ENCODE measurements at regions not wholly inside any gene's neighbourhood (a gene's known extent, or its start where the extent isn't known, plus 50 kb on each side); places are given as distances from the start of the nearest gene placed in this dataset.
A peak's percentile ranks its signal among the peaks of the same experiment; 100 is the strongest.

GRCh38 chr1:25107643-25108010, 124.7 kb downstream of the SYF2 start:
- intact Hi-C loops (cut with micrococcal nuclease) (no loop called here), dilution Hi-C loops (cut with HindIII; ENCODE audit: low sequenced_read_pairs, unreplicated experiment) (no loop called here), in situ Hi-C loops (cut with MboI; ENCODE audit: low sequenced_read_pairs) (no loop called here)
- Histone ChIP-seq H4K5ac (ENCODE audit: low read depth, low read length) (peak overlapping the region; percentile 30; the same call in 1 of the 2 replicates), H3K14ac (replicated peaks; ENCODE audit: low read depth, low read length) (0 out of 2 replicates have a peak overlapping the region, but pooled peaks have one; percentile 66), H3K4ac (ENCODE audit: low read depth, low read length) (no peak overlapping the region), H3K9me1 (ENCODE audit: insufficient read depth, low read length) (peaks cover 3% of the 10 kb centered on the region; the same call in 1 of the 2 replicates), H2BK120ac (ENCODE audit: low read depth, low read length) (no peak overlapping the region), H3K23ac (ENCODE audit: low read depth, low read length) (no peak overlapping the region), H3K79me1 (ENCODE audit: low read depth in 1 of 2, low read length in 2 of 2) (no peaks in the 10 kb centered on the region), H4K20me1 (ENCODE audit: insufficient read depth, low read length) (no peaks in the 10 kb centered on the region), H3K4me1 (ENCODE audit: control insufficient read depth, insufficient read depth, low read length) (0 out of 2 replicates have a peak, but pooled peaks cover 2% of the 10 kb centered on the region), H3K18ac (ENCODE audit: low read depth, low read length) (no peak overlapping the region), H2AK5ac (ENCODE audit: low read depth, low read length) (peak overlapping the region; percentile 18; the same call in 1 of the 2 replicates), H2BK5ac (ENCODE audit: low read depth, low read length, poor library complexity, severe bottlenecking) (no peak overlapping the region), H2AFZ (replicated peaks; ENCODE audit: low read length, poor library complexity) (peak overlapping the region; percentile 43), H3K27me3 (ENCODE audit: control insufficient read depth, insufficient read depth, low read length) (peaks cover 43% of the 10 kb centered on the region), H2BK20ac (ENCODE audit: low read depth, low read length) (no peak overlapping the region), H3K9me3 (ENCODE audit: control insufficient read depth, insufficient read depth, low read length) (peaks cover 6% of the 10 kb centered on the region), H2BK15ac (ENCODE audit: low read depth, low read length) (no peak overlapping the region), H3K27ac (ENCODE audit: insufficient read depth, low read length) (no peak overlapping the region), H3K4me2 (ENCODE audit: low read depth, low read length) (no peak overlapping the region), H2AK9ac (replicated peaks; ENCODE audit: low read depth, low read length, poor library complexity) (no peak overlapping the region), H3K56ac (ENCODE audit: extremely low read depth, insufficient read depth, low read length) (no peak overlapping the region), H3K4me3 (ENCODE audit: insufficient read depth, low read depth, low read length) (no peak overlapping the region), H3K9ac (ENCODE audit: low read depth, low read length) (no peak overlapping the region), H3K36me3 (ENCODE audit: control insufficient read depth, insufficient read depth, low read length) (no peaks in the 10 kb centered on the region), H4K91ac (ENCODE audit: insufficient read depth, low read depth, low read length) (no peak overlapping the region), H4K8ac (ENCODE audit: low read depth in 2 of 2, low read length in 2 of 2) (peak overlapping the region; percentile 61 to 82; a peak in 3 of 4 replicates)
- ChIA-PET POLR2A (ENCODE audit: unreplicated experiment) (no interaction called here), CTCF (no interaction called here)
- ATAC-seq (ENCODE audit: low read depth) = peak; percentile 46
- WGBS, 2 experiments (ENCODE audit: extremely low coverage in 2 of 2, insufficient read length in 1 of 2) = 78% methylated on average over 7 of the region's 9 CpGs; no CpG with 5 or more reads in 1 of the 2 experiments
- DNase-seq = peak; percentile 57
- TF ChIP-seq SMC3 (IDR thresholded peaks at IDR 0.05; ENCODE audit: low read depth, low read length) = no peak
- TF ChIP-seq BHLHE40 (IDR thresholded peaks at IDR 0.05; ENCODE audit: low read depth, low read length) = peak; percentile 26; the same call in 1 of the 2 replicates
- BruUV-seq (replicated peaks) = no TSS peak

Data from IMR-90 (cell line).